ENCODE measurements at regions not wholly inside any gene's neighbourhood (a gene's known extent, or its start where the extent isn't known, plus 50 kb on each side); places are given as distances from the start of the nearest gene placed in this dataset.

GRCh38 chr15:88748081-88748480, 55.2 kb upstream of the ACAN start:
- no peak for DNase-seq (ENCODE audit: extremely low read depth, low read depth)
- TF ChIP-seq, protein P1, sequence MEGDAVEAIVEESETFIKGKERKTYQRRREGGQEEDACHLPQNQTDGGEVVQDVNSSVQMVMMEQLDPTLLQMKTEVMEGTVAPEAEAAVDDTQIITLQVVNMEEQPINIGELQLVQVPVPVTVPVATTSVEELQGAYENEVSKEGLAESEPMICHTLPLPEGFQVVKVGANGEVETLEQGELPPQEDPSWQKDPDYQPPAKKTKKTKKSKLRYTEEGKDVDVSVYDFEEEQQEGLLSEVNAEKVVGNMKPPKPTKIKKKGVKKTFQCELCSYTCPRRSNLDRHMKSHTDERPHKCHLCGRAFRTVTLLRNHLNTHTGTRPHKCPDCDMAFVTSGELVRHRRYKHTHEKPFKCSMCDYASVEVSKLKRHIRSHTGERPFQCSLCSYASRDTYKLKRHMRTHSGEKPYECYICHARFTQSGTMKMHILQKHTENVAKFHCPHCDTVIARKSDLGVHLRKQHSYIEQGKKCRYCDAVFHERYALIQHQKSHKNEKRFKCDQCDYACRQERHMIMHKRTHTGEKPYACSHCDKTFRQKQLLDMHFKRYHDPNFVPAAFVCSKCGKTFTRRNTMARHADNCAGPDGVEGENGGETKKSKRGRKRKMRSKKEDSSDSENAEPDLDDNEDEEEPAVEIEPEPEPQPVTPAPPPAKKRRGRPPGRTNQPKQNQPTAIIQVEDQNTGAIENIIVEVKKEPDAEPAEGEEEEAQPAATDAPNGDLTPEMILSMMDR (IDR thresholded peaks at IDR 0.05; ENCODE audit: low read depth, low read length), result no peak

DNA sequence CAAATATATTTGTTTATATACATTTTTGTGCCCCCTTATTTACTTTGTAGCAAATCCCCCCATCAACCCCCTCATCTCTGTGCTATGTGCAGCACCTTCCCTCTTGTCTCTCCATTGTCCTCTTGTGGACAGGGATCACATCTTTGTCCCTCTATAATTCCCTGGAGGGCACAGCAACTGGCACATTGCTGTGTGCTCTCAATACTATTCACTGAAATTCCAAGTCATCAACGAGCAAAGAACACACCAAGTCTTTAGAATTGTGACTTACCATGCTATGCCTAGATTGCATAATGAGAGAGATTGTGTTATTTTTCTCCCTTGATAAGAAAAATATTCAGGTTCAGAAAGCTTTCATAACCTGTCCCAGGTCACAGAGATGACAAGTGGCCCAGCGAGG, 54.6 kb upstream of the ACAN start:
- no peak for DNase-seq (ENCODE audit: extremely low read depth, low read depth)
- TF ChIP-seq, protein P1 (IDR thresholded peaks at IDR 0.05; ENCODE audit: low read depth, low read length), result no peak

DNA sequence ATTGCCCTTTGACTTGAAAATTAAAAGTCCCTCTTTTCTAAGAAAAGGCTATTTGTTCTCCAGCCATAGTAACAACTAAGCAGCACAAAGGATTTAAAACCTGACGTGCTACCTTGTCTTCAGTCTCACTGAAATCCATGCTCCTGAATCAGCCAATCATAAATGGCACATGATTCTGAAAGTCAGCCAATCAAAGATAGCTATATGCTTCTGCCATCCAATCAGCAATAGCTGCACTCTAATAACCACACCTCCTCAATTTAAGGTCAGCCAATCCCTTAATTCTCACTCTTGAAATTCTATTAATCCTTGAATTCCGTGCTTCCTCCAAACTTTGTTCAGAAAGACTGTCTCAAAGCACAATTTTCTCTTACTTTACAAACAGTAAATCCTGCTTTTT, 53.5 kb upstream of the ACAN start:
- TF ChIP-seq, protein P1 (IDR thresholded peaks at IDR 0.05; ENCODE audit: low read depth, low read length), result no peak
- no peak for DNase-seq (ENCODE audit: extremely low read depth, low read depth)

GRCh38 chr15:88752501-88752900, 50.7 kb upstream of the ACAN start:
- TF ChIP-seq, protein P1 (IDR thresholded peaks at IDR 0.05; ENCODE audit: low read depth, low read length), result no peak
- no peak for DNase-seq (ENCODE audit: extremely low read depth, low read depth)

DNA sequence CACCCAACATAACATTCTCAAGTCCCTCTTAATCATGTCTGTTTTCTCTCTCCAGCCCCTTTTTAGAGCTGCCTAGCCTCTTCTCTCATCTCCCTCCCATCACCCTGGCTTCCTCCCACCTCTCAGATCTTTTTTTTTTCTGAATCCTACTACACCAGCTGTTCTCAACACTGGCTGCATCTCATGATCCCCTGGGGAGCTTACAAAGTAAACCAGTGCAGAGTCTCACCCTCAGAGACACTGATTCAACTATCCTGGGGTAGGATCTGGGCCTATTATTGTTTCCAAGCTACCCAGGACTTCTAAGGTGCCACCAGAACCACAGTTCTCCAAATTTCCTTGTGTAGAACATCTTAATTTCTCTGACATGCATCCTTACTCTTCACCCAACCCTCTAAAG, 50.3 kb upstream of the ACAN start:
- TF ChIP-seq, protein P1 (IDR thresholded peaks at IDR 0.05; ENCODE audit: low read depth, low read length), result no peak

More for the DNA sequence above, 50.3 kb upstream of the ACAN start:
- no peak for DNase-seq (ENCODE audit: extremely low read depth, low read depth)

Measured in AG09319 (cell line).